Activated naive CD4-positive, alpha-beta T cell treated with anti-CD3 and anti-CD28 coated beads for 36 hours (primary cell): ENCODE measurements at regions not wholly inside any gene's neighbourhood (a gene's known extent, or its start where the extent isn't known, plus 50 kb on each side); places are given as distances from the start of the nearest gene placed in this dataset.

Experiments used
- CTCF ChIA-PET: fragments of 350-600 bp; sonication (Branson Sonifier 250); formaldehyde crosslinking; loops from one replicate; lab custom pipeline; 2021; ENCODE audit warnings: antibody characterized with exemption; lab: Charles Lee
- DNase-seq: peaks from one replicate; pipeline ENCODE4 v3.0.0-alpha.2; 2020
- H3K27ac Mint-ChIP-seq: one replicate; pipeline ENCODE4 v1.8.0; 2021; ENCODE audit warnings: mild to moderate bottlenecking, mixed read lengths
- H3K27me3 Mint-ChIP-seq: one replicate; pipeline ENCODE4 v1.8.0; 2021; ENCODE audit warnings: low read depth, mixed read lengths
- H3K36me3 Mint-ChIP-seq: one replicate; pipeline ENCODE4 v1.8.0; 2021; ENCODE audit warnings: low read depth, mixed read lengths
- H3K4me1 Mint-ChIP-seq: one replicate; pipeline ENCODE4 v1.8.0; 2021; ENCODE audit warnings: low read depth, mixed read lengths
- H3K4me3 Mint-ChIP-seq: one replicate; pipeline ENCODE4 v1.8.0; 2021; ENCODE audit warnings: mild to moderate bottlenecking, moderate library complexity, mixed read lengths
- H3K9me3 Mint-ChIP-seq: one replicate; pipeline ENCODE4 v1.8.0; 2021; ENCODE audit warnings: mixed read lengths
- intact Hi-C: fragments of 100-400 bp; cut with micrococcal nuclease; formaldehyde crosslinking; loops from one replicate; pipeline ENCODE4 v1.15.1; 2023

GRCh38 chr6:146879406-146880117 is 280.8 kb downstream of the ADGB start:
- no peak overlapping the region for H3K27ac Mint-ChIP-seq

GRCh38 chr6:146881228-146882181 is 282.7 kb downstream of the ADGB start:
- CTCF ChIA-PET, result no interaction called here
- Mint-ChIP-seq H3K4me1 (peaks cover 11% of the 10 kb centered on the region), H3K27ac (no peak overlapping the region), H3K4me3 (no peak overlapping the region), H3K27me3 (no peaks in the 10 kb centered on the region), H3K9me3 (no peaks in the 10 kb centered on the region), H3K36me3 (no peaks in the 10 kb centered on the region)
- intact Hi-C loops, result no loop called here
- no peak for DNase-seq

More at GRCh38 chr6:146879406-146880117, 280.8 kb downstream of the ADGB start:
- intact Hi-C loops, result loop anchor here (5.0 kb wide), 1 partner anchor 73 kb away; no protein-coding TSS in a partner anchor
- Mint-ChIP-seq H3K9me3 (no peaks in the 10 kb centered on the region), H3K27me3 (no peaks in the 10 kb centered on the region), H3K4me3 (no peak overlapping the region), H3K4me1 (peaks cover 19% of the 10 kb centered on the region), H3K36me3 (no peaks in the 10 kb centered on the region)
- no peak for DNase-seq
- CTCF ChIA-PET, result no interaction called here

GRCh38 chr6:146883640-146884531 is 285.1 kb downstream of the ADGB start:
- H3K4me1 Mint-ChIP-seq, result peaks cover under 1% of the 10 kb centered on the region
- no peak overlapping the region for H3K4me3 Mint-ChIP-seq
- DNase-seq, result no peak
- CTCF ChIA-PET, result no interaction called here
- H3K27ac Mint-ChIP-seq, result no peak overlapping the region
- intact Hi-C loops, result no loop called here
- no peaks in the 10 kb centered on the region for H3K36me3 Mint-ChIP-seq
- H3K9me3 Mint-ChIP-seq, result no peaks in the 10 kb centered on the region
- peaks cover 4% of the 10 kb centered on the region for H3K27me3 Mint-ChIP-seq

GRCh38 chr6:146884728-146885127 is 286.0 kb downstream of the ADGB start:
- Mint-ChIP-seq H3K4me1 (no peaks in the 10 kb centered on the region), H3K9me3 (no peaks in the 10 kb centered on the region), H3K36me3 (no peaks in the 10 kb centered on the region), H3K27ac (no peak overlapping the region), H3K27me3 (peaks cover 4% of the 10 kb centered on the region), H3K4me3 (no peak overlapping the region)
- CTCF ChIA-PET, result interaction anchor here (0.6 kb wide), 1 partner anchor 14 kb away, joined by 3 read pairs; no protein-coding TSS in a partner anchor
- DNase-seq, result no peak
- intact Hi-C loops, result no loop called here

GRCh38 chr6:146885708-146886457 is 287.1 kb downstream of the ADGB start:
- Mint-ChIP-seq H3K36me3 (no peaks in the 10 kb centered on the region), H3K4me3 (no peak overlapping the region), H3K9me3 (no peaks in the 10 kb centered on the region), H3K27ac (no peak overlapping the region), H3K27me3 (peaks cover 4% of the 10 kb centered on the region), H3K4me1 (no peaks in the 10 kb centered on the region)
- intact Hi-C loops, result no loop called here
- DNase-seq, result no peak
- CTCF ChIA-PET, result no interaction called here

- intact Hi-C loops, result no loop called here
Measured at GRCh38 chr6:146886587-146887446, 288.0 kb downstream of the ADGB start.

GRCh38 chr6:146887447-146888077 is 288.8 kb downstream of the ADGB start:
- CTCF ChIA-PET, result no interaction called here
- Mint-ChIP-seq H3K27ac (no peak overlapping the region), H3K9me3 (no peaks in the 10 kb centered on the region), H3K4me3 (no peak overlapping the region), H3K36me3 (no peaks in the 10 kb centered on the region), H3K27me3 (peaks cover 4% of the 10 kb centered on the region), H3K4me1 (no peaks in the 10 kb centered on the region)
- DNase-seq, result no peak
- intact Hi-C loops, result no loop called here

More at GRCh38 chr6:146886587-146887446, 288.0 kb downstream of the ADGB start:
- Mint-ChIP-seq H3K9me3 (no peaks in the 10 kb centered on the region), H3K4me3 (no peak overlapping the region), H3K27ac (no peak overlapping the region), H3K27me3 (peaks cover 4% of the 10 kb centered on the region), H3K36me3 (no peaks in the 10 kb centered on the region), H3K4me1 (no peaks in the 10 kb centered on the region)
- CTCF ChIA-PET, result no interaction called here
- no peak for DNase-seq

GRCh38 chr6:146889303-146889702 is 290.5 kb downstream of the ADGB start:
- intact Hi-C loops, result no loop called here
- no peak for DNase-seq
- Mint-ChIP-seq H3K4me3 (no peak overlapping the region), H3K36me3 (no peaks in the 10 kb centered on the region), H3K9me3 (no peaks in the 10 kb centered on the region), H3K4me1 (no peaks in the 10 kb centered on the region), H3K27ac (no peak overlapping the region), H3K27me3 (peaks cover 4% of the 10 kb centered on the region)
- CTCF ChIA-PET, result no interaction called here

GRCh38 chr6:146890172-146890571 is 291.4 kb downstream of the ADGB start:
- Mint-ChIP-seq H3K27me3 (peaks cover 7% of the 10 kb centered on the region), H3K4me1 (no peaks in the 10 kb centered on the region), H3K9me3 (no peaks in the 10 kb centered on the region), H3K27ac (no peak overlapping the region), H3K4me3 (no peak overlapping the region), H3K36me3 (no peaks in the 10 kb centered on the region)
- CTCF ChIA-PET, result no interaction called here
- intact Hi-C loops, result no loop called here
- DNase-seq, result no peak

- CTCF ChIA-PET, result interaction anchor here (0.6 kb wide), 1 partner anchor 392 kb away, joined by 3 read pairs; no protein-coding TSS in a partner anchor
- Mint-ChIP-seq H3K36me3 (no peaks in the 10 kb centered on the region), H3K4me3 (no peak overlapping the region), H3K9me3 (no peaks in the 10 kb centered on the region), H3K4me1 (no peaks in the 10 kb centered on the region), H3K27me3 (peaks cover 7% of the 10 kb centered on the region), H3K27ac (no peak overlapping the region)
- no peak for DNase-seq
- intact Hi-C loops, result no loop called here
Measured at GRCh38 chr6:146890644-146891434, 292.1 kb downstream of the ADGB start.
